OCI-LY7 (cell line): ENCODE measurements at regions not wholly inside any gene's neighbourhood (a gene's known extent, or its start where the extent isn't known, plus 50 kb on each side); places are given as distances from the start of the nearest gene placed in this dataset.

ENCODE experiments used
- BruUV-seq: library from RNA; stranded (reverse); fragments of 400-500 nt; replicated peaks from 2 replicates; lab custom pipeline; 2021; lab: Mats Ljungman, UMichigan
- CTCF ChIA-PET: fragments of 300-600 bp; sonication (Branson Sonifier 250); formaldehyde crosslinking; loops from one replicate; lab custom pipeline; 2022; ENCODE audit warnings: antibody characterized with exemption; ENCODE audit not compliant: unreplicated experiment; lab: Charles Lee
- POLR2A ChIA-PET: fragments of 300-600 bp; sonication (Branson Sonifier 250); formaldehyde crosslinking; loops from one replicate; lab custom pipeline; 2022; ENCODE audit warnings: antibody characterized with exemption; lab: Charles Lee
- DNase-seq: peaks from one replicate; pipeline ENCODE4 v3.0.0-alpha.2; 2015; ENCODE audit warnings: low spot score
- H2AFZ ChIP-seq: fragments of 200-600 bp; sonication (generic), shearing (Covaris generic); 2 replicates; pipeline ENCODE4 v1.6.1; 2014; ENCODE audit warnings: mild to moderate bottlenecking, antibody characterized with exemption, low read length, moderate library complexity
- H3K27ac ChIP-seq: fragments of 200-600 bp; sonication (generic); 2 replicates; pipeline ENCODE4 v1.5.1; 2014; ENCODE audit warnings: mixed run types, low read depth, mild to moderate bottlenecking, moderate library complexity, low read length, inconsistent platforms; ENCODE audit not compliant: poor library complexity, severe bottlenecking
- H3K36me3 ChIP-seq: fragments of 200-600 bp; sonication (generic); 2 replicates; pipeline ENCODE4 v1.6.1; 2014; ENCODE audit warnings: mild to moderate bottlenecking, antibody characterized with exemption, low read length, moderate library complexity, mixed read lengths; ENCODE audit not compliant: insufficient read depth
- H3K4me1 ChIP-seq: fragments of 200-600 bp; sonication (generic); 2 replicates; pipeline ENCODE4 v1.5.1; 2014; ENCODE audit warnings: mild to moderate bottlenecking, low read length; ENCODE audit not compliant: insufficient read depth, poor library complexity, severe bottlenecking
- H3K4me2 ChIP-seq: fragments of 200-600 bp; sonication (generic); 2 replicates; pipeline ENCODE4 v1.6.1; 2014; ENCODE audit warnings: mild to moderate bottlenecking, low read length
- H3K4me3 ChIP-seq: fragments of 200-600 bp; sonication (generic); 2 replicates; pipeline ENCODE4 v1.5.1; 2014; ENCODE audit warnings: mild to moderate bottlenecking, low read depth, low read length; ENCODE audit not compliant: poor library complexity, severe bottlenecking
- H3K79me2 ChIP-seq: fragments of 200-600 bp; sonication (generic); 2 replicates; pipeline ENCODE4 v1.6.1; 2016; ENCODE audit warnings: low read depth, mild to moderate bottlenecking, low read length, moderate library complexity, mixed read lengths; ENCODE audit not compliant: insufficient read depth
- H3K9me2 ChIP-seq: fragments of 200-600 bp; sonication (generic); 2 replicates; pipeline ENCODE4 v1.6.1; 2016; ENCODE audit warnings: mild to moderate bottlenecking, low read length, mixed read lengths; ENCODE audit not compliant: insufficient read depth
- H3K9me3 ChIP-seq: fragments of 200-600 bp; sonication (generic); 2 replicates; pipeline ENCODE4 v1.6.1; 2014; ENCODE audit warnings: mild to moderate bottlenecking, mixed run types, low read length, mixed read lengths
- H4K20me1 ChIP-seq: fragments of 200-600 bp; sonication (generic); 2 replicates; pipeline ENCODE4 v1.6.1; 2014; ENCODE audit warnings: mild to moderate bottlenecking, antibody characterized with exemption, low read length, moderate library complexity, mixed read lengths; ENCODE audit not compliant: insufficient read depth
- CTCF ChIP-seq: fragments of 200-600 bp; sonication (generic); conservative IDR thresholded peaks from 2 replicates; pipeline ENCODE4 v1.5.1; 2014; ENCODE audit warnings: mild to moderate bottlenecking, antibody characterized with exemption, low read length, moderate library complexity, mixed read lengths
- EZH2phosphoT487 ChIP-seq: fragments of 200-600 bp; sonication (generic); IDR thresholded peaks from 2 replicates; pipeline ENCODE4 v1.6.1; 2018; ENCODE audit warnings: low read depth, borderline replicate concordance, mild to moderate bottlenecking, mixed run types, antibody characterized with exemption, low read length, moderate library complexity, mixed read lengths
- intact Hi-C: fragments of 100-400 bp; cut with micrococcal nuclease; formaldehyde crosslinking; loops from one replicate; pipeline ENCODE4 v1.10.0; 2022; ENCODE audit not compliant: unreplicated experiment

GRCh38 chr3:1998739-1999138 lies 99.9 kb upstream of the CNTN4 start:
- no peaks in the 10 kb centered on the region for H3K79me2 ChIP-seq
- H3K9me3 ChIP-seq: no peaks in the 10 kb centered on the region
- H3K27ac ChIP-seq: no peak overlapping the region
- POLR2A ChIA-PET: interaction anchor here (0.6 kb wide), 1 partner anchor 27 kb away, joined by 9 read pairs; no protein-coding TSS in a partner anchor
- no peaks in the 10 kb centered on the region for H4K20me1 ChIP-seq
- TF ChIP-seq CTCF (no peak), EZH2phosphoT487 (no peak)
- no peak for DNase-seq
- H2AFZ ChIP-seq: no peak overlapping the region
- H3K9me2 ChIP-seq: no peaks in the 10 kb centered on the region
- CTCF ChIA-PET: no interaction called here
- BruUV-seq: no TSS peak
- no peaks in the 10 kb centered on the region for H3K36me3 ChIP-seq
- H3K4me2 ChIP-seq: no peak overlapping the region
- H3K4me1 ChIP-seq: no peaks in the 10 kb centered on the region
- intact Hi-C loops: no loop called here
- H3K4me3 ChIP-seq: no peak overlapping the region

- no peak for DNase-seq
- no peaks in the 10 kb centered on the region for H3K4me1 ChIP-seq
- no peaks in the 10 kb centered on the region for H3K36me3 ChIP-seq
- no peak overlapping the region for H3K4me2 ChIP-seq
- no peak for TF ChIP-seq CTCF
- TF ChIP-seq EZH2phosphoT487: no peak
- H3K27ac ChIP-seq: no peak overlapping the region
- no peaks in the 10 kb centered on the region for H4K20me1 ChIP-seq
- CTCF ChIA-PET: no interaction called here
- no peaks in the 10 kb centered on the region for H3K9me2 ChIP-seq
- POLR2A ChIA-PET: interaction anchor here (0.6 kb wide), 1 partner anchor 208 kb away, joined by 3 read pairs; no protein-coding TSS in a partner anchor
- H2AFZ ChIP-seq: no peak overlapping the region
- no peak overlapping the region for H3K4me3 ChIP-seq
- H3K79me2 ChIP-seq: no peaks in the 10 kb centered on the region
- H3K9me3 ChIP-seq: no peaks in the 10 kb centered on the region
- intact Hi-C loops: no loop called here
- BruUV-seq: no TSS peak
Measured at GRCh38 chr3:2001306-2002108, 97.2 kb upstream of the CNTN4 start.

- no peak for DNase-seq
- H3K79me2 ChIP-seq: no peaks in the 10 kb centered on the region
- H3K36me3 ChIP-seq: no peaks in the 10 kb centered on the region
- POLR2A ChIA-PET: no interaction called here
- H3K4me1 ChIP-seq: no peaks in the 10 kb centered on the region
- intact Hi-C loops: no loop called here
- no peak overlapping the region for H3K27ac ChIP-seq
- no TSS peak for BruUV-seq
- no peaks in the 10 kb centered on the region; the same call in 1 of the 2 replicates for H4K20me1 ChIP-seq
- H3K9me2 ChIP-seq: no peaks in the 10 kb centered on the region
- no peak overlapping the region for H3K4me2 ChIP-seq
- no peak overlapping the region for H2AFZ ChIP-seq
- CTCF ChIA-PET: no interaction called here
- H3K9me3 ChIP-seq: no peaks in the 10 kb centered on the region
- no peak overlapping the region for H3K4me3 ChIP-seq
- no peak for TF ChIP-seq CTCF
- TF ChIP-seq EZH2phosphoT487: no peak
Measured at GRCh38 chr3:2023959-2024358, 74.7 kb upstream of the CNTN4 start.
